GM13977 (cell line): ENCODE measurements at regions not wholly inside any gene's neighbourhood (a gene's known extent, or its start where the extent isn't known, plus 50 kb on each side); places are given as distances from the start of the nearest gene placed in this dataset.

Source experiments
- DNase-seq: peaks from one replicate; pipeline ENCODE4 v3.0.0; 2012; ENCODE audit warnings: low spot score
- CTCF ChIP-seq: IDR thresholded peaks from 2 replicates; pipeline ENCODE4 v1.5.1; 2012; ENCODE audit warnings: mild to moderate bottlenecking, control low read depth; ENCODE audit not compliant: insufficient read depth; ENCODE audit errors: extremely low read depth, missing control alignments
- in situ Hi-C: fragments of 300-500 bp; cut with MboI; formaldehyde crosslinking; loops from one replicate; pipeline ENCODE4 v1.12.0; 2022; ENCODE audit warnings: low sequenced_read_pairs, low pct_unique_long_range_greater_than_20kb, mixed read lengths, inconsistent platforms; ENCODE audit not compliant: unreplicated experiment

- in situ Hi-C loops: no loop called here
- no peak for TF ChIP-seq CTCF
- no peak for DNase-seq
Measured at GRCh38 chr9:118975736-118976135, 393.5 kb downstream of the BRINP1 start.

DNA sequence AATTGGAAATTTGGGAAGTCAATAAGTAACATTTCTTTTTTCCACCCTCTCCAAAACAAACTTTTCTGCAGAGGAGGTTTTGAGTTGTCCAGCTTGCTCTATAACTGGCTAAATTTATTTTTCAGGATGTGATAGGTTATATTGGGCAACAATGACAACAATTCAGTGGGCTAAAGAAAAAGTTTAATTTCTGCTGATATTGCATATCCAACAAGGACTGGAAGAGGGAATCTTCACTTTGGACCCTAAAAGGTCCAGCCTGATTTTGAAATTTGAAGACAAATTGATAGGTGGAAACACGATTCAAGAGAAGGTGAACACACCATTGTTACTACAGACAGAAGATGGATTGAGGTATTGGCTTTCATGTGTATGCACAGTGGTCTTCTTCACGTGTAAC is 393.1 kb downstream of the BRINP1 start:
- in situ Hi-C loops: no loop called here
- DNase-seq: no peak
- no peak for TF ChIP-seq CTCF

DNA sequence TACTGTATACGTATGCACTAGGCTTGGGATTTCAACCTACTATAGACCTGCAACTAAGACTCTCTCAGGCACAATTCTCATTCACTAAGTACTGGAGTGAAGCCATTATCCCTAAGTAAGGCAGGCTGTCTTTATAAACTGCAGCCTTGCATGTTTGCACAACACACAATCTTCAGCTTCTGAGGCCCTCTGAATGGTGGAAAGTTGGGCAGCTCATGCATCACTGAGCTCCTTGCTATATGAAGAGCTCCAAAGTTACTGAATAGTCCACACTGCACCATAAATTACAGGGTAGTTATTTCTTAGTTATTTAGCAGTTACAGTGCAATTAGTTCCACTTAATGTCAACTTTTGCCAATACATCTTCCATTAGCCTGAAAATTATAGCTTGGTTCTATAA is 384.6 kb downstream of the BRINP1 start:
- in situ Hi-C loops: no loop called here
- no peak for DNase-seq
- TF ChIP-seq CTCF: no peak

DNA sequence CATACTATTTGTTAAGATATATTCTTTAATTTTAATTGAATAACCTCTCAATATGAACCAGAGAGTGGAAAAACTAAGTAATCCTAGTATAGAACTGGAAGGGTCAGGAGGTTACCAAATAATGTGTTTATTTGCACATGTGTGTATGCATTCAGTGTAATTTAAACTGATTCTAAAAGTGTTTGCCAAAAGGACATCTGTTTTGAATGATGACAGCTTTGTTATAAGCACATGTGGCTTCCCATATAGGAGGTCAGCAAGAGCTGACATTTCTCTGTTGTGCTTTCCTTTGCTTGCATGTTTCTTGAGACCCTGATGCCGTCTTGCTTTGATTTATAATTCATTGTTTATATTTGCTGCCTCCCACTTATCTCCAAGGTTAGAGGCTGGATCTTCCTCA is 383.4 kb downstream of the BRINP1 start:
- no peak for DNase-seq
- in situ Hi-C loops: no loop called here
- TF ChIP-seq CTCF: no peak

- no peak for DNase-seq
- in situ Hi-C loops: no loop called here
- TF ChIP-seq CTCF: no peak
Measured at GRCh38 chr9:118987167-118987566, 382.1 kb downstream of the BRINP1 start.

- no peak for TF ChIP-seq CTCF
- DNase-seq: no peak
- in situ Hi-C loops: no loop called here
Measured at GRCh38 chr9:118990949-118991348, 378.3 kb downstream of the BRINP1 start.
